ENCODE measurements at regions not wholly inside any gene's neighbourhood (a gene's known extent, or its start where the extent isn't known, plus 50 kb on each side); places are given as distances from the start of the nearest gene placed in this dataset.
A peak's percentile ranks its signal among the peaks of the same experiment; 100 is the strongest.

GRCh38 chr4:152089584-152089983 lies 328.8 kb upstream of the GATB start:
- DNase-seq, result no peak

GRCh38 chr4:152087335-152087734 lies 326.5 kb upstream of the GATB start:
- no peak for DNase-seq

DNA sequence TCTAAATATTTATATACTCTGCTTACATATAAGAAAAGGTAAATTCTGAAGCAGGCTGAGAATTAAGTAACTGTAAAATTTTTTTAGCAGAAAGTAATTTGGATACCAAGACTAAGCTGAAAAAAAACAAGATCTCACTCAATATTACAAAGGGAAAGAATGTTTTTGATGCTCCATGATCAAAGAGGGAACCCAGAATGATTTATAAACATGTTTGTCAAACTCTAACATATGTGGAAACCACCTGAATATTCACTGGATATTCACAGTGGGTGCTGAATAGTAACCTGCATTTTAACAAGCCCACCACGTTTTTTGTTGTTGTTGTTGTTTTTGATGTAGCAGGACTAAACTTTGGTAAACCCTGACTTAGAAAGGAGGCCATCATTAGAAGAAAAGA lies 324.9 kb upstream of the GATB start:
- DNase-seq, result no peak

GRCh38 chr4:152083338-152083737 lies 322.5 kb upstream of the GATB start:
- DNase-seq, result no peak

DNA sequence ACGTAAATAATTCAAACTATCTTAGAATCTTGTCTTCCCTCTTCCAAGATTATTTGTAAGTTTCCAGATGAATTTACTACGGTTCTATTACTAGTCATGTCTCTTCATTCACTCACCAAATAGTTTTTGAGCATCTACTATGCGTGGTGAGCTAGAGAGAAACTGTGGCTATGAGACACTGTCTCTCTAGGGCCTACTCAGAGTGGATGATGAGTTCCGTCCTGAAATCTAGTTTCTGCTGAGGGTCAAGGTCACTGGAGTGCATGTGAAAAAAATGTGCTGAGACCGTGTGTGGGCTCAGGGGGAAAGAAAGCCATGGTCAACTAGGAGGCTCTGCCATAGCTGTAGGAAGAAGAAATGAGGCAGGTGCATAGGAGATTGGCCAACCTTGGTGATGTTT lies 320.2 kb upstream of the GATB start:
- DNase-seq, result no peak

GRCh38 chr4:152079543-152080293 lies 318.9 kb upstream of the GATB start:
- DNase-seq, result no peak

DNA sequence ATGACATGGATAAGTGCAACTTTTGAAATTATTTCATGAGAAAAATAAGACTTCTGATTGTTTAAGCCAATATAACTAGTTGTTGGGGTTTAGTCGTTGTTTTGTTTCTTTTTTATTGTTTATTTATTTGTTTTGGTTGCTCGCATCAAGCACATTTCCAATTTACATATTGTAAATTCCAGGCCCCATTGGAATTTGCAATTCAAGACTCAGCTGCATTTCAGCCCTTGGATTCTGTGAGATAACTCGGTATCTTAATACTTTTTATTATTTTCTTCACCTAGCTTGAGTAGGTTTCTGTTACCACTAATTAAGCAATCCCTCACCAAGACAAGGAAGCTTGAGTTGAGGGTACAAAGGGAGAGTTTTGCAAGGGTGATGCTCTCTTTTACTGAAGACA lies 318.3 kb upstream of the GATB start:
- DNase-seq, result no peak

DNA sequence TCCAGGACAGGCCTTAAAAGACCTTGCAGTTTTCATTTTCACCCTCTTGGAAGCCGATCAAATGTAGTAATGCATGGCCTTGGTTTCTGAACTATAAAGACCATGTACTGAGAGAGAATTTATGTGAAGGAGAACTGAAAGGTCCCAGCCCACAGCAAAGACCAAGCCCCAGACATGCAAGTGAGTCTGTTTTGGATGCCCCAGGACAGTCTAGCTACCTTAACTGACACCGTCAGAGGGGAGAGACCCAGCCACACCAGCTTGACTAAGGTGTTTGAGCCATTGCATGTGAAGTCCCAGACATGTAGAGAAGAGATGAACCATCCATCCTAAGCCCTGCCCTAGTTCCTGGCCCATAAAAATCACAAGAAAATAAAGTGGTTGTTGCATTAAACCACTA lies 316.8 kb upstream of the GATB start:
- no peak for DNase-seq

DNA sequence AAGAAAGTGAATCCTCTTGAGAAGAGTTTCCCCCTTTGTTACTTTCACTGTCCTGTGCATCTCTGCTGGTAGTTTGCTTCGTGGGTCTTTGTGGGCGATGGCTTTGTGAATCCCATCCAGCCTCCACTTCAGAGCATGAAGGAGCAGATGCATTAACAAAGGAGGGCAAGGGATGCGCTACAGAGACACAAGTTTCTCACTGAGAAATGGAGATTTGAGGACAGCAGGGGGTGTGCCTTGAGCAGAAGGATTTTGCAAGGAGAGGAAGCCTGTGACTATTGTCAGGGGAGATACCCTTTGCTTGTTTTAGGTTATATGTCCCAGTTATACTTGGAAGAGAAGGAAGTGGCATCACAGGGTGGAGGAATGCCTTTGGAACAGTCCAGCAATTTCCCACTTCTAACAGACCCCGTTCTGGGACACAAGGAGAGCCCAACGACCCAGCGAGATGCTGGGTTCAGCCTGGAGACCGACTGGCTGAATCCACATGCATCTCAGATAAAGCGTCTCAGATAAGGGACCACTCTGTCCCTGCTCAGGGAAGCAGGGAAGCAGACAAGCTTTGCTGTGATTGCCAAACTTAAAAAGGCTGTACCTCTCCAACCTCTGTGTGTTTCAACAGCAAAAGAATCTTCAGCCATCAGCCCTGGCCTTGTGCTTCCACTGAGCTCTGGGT lies 314.6 kb upstream of the GATB start:
- no peak for DNase-seq

GRCh38 chr4:152074573-152074972 lies 313.8 kb upstream of the GATB start:
- DNase-seq, result no peak

GRCh38 chr4:152074088-152074437 lies 313.3 kb upstream of the GATB start:
- DNase-seq, result no peak

GRCh38 chr4:152073351-152074087 lies 312.7 kb upstream of the GATB start:
- no peak for DNase-seq

- DNase-seq, result no peak
Measured at GRCh38 chr4:152072906-152073305, 312.1 kb upstream of the GATB start.

GRCh38 chr4:152072001-152072485 lies 311.2 kb upstream of the GATB start:
- no peak for DNase-seq

DNA sequence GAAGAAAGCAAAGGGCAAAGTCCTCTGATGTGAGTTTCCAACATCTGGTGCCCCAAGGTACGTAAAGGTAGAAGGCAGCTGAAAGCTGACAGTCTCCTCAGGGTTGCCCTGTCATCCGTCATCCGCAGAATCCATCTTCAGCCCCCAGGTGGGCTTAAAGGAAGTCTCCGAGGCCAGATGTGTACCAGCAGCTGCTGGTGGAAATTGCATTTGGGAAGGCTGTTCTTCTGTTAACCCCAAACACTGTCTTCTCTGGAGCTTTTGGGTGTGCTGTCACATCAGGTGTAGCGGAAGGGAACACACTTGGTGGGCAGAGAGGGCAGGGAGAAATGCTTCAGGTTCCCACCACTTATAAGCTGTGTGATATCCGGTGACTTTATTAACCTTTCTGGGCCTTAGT lies 310.0 kb upstream of the GATB start:
- no peak for DNase-seq

- DNase-seq, result no peak
Measured at GRCh38 chr4:152068866-152069265, 308.1 kb upstream of the GATB start.

DNA sequence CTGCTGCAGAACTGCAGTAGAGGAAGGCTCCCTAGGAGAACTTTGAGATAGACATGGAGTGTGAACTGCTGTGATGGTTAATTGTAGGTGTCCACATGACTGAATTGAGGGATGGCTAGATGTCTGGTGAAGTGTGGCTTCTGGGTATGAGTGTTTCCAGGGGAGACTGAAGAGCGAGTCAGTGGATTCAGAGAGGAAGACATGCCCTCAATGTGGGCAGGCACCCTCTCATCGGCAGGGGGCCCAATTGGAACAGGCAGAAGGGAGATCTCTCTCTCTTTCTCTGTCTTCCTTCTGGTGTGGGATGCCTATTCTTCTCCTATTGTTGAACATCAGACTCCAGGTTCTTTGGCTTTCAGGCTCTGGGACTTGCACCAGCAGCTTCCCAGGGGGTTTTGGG lies 304.7 kb upstream of the GATB start:
- DNase-seq, result no peak

DNA sequence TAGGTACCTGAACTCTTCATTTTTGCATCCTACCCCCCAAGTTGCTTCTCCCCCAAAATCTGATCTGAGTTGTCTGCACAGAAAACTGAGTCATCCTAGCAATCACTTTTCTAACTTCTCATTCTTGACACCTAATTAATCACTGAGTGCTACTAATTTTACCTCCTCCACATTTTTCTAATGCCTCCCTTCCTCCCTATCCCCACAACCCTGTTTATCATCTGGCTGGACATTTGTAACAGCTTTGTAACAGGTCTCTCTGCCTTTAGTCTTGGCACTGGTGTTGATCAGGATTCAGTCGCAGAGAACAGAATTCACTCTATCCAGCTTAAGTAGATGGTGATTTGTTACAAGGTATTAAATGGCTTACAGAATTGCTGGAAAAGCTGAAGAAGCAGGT lies 303.9 kb upstream of the GATB start:
- no peak for DNase-seq

DNA sequence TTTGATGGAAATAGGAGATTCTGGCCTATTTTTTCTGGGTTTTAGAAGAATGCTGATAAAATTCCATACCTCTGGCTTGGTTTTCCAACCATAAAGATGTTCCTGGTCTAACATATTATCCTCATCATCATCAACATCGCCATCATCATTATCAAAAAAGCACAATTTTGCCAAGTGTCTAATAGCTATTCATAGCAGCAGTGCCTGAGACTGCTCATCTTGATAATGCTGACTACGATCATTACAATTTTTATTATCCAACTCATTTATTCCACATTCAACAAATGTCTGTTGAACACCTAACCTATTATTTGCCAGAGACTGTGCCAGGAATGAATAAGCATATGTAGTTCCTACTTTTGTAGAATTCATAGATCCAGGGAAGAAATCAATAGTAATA lies 303.5 kb upstream of the GATB start:
- no peak for DNase-seq

GRCh38 chr4:152063621-152064240 lies 302.9 kb upstream of the GATB start:
- peak; percentile 72 for DNase-seq

GRCh38 chr4:152062936-152063620 lies 302.3 kb upstream of the GATB start:
- no peak for DNase-seq

- DNase-seq, result no peak
Measured at GRCh38 chr4:152054731-152055130, 293.9 kb upstream of the GATB start.
